Ovary (tissue), 7 donors: ENCODE measurements at regions not wholly inside any gene's neighbourhood (a gene's known extent, or its start where the extent isn't known, plus 50 kb on each side); places are given as distances from the start of the nearest gene placed in this dataset.

ENCODE experiments used
- DNase-seq, 5 donors: peaks; one replicate each; pipeline ENCODE4 v3.0.0-alpha.2; 2019 to 2020
- H3K27ac ChIP-seq, 2 donors: fragments of 200-600 bp; one replicate each; pipeline versions ENCODE4 v1.5.1 to v1.8.0; 2019 to 2022
- H3K27me3 ChIP-seq: fragments of 200-600 bp; one replicate; pipeline ENCODE4 v1.8.0; 2022
- H3K36me3 ChIP-seq: fragments of 200-600 bp; sonication (generic); one replicate; pipeline ENCODE4 v1.5.1; 2019
- H3K4me1 ChIP-seq: one replicate; pipeline ENCODE4 v1.8.1; 2013; ENCODE audit warnings: mild to moderate bottlenecking, moderate library complexity; ENCODE audit not compliant: insufficient read depth
- H3K4me3 ChIP-seq: fragments of 200-600 bp; sonication (generic); one replicate; pipeline ENCODE4 v1.5.1; 2017
- H3K9me3 ChIP-seq, 2 donors: fragments of 200-600 bp in 1 of 2; sonication (generic) in 1 of 2; one replicate each; pipeline versions ENCODE4 v1.5.1 to v1.8.1; 2013 to 2019; ENCODE audit warnings: mild to moderate bottlenecking in 1 of 2, moderate library complexity in 1 of 2
- EP300 ChIP-seq: sonication (generic); formaldehyde crosslinking; IDR thresholded peaks from one replicate; pipeline ENCODE4 v1.6.1; 2017; ENCODE audit warnings: antibody characterized with exemption
- POLR2A ChIP-seq: fragments of 450-650 bp; IDR thresholded peaks from one replicate; pipeline ENCODE4 v1.6.1; 2017; ENCODE audit warnings: antibody characterized with exemption, mild to moderate bottlenecking, moderate library complexity
- WGBS, 3 donors: extraction: QIAGEN DNeasy Blood & Tissue Kit in 1 of 3; methylation state at CpG; one replicate each; pipeline versions ENCODE4 v1.1.5 to v1.1.7; 2013 to 2017; 5-methylcytosine and 5-hydroxymethylcytosine counted together
- intact Hi-C, 4 donors: fragments of 100-400 bp; cut with DNase I; formaldehyde crosslinking; loops; one replicate each; pipeline versions ENCODE4 v1.11.0 to v1.15.1; 2022 to 2023
- TF ChIP-seq, protein P1 (sequence below), 3 donors: fragments of 450-650 bp in 2 of 3; fragments of 200-600 bp in 1 of 3; IDR thresholded peaks; one replicate each; pipeline versions ENCODE4 v1.5.1 to v1.8.0; 2016 to 2022; ENCODE audit warnings: antibody characterized with exemption in 3 of 3, mild to moderate bottlenecking in 1 of 3
- donor health status: DM: no; HTN: no; CAD: no; lungs with moderate emphysema.
- donor health status: DM: no; HTN: no; CAD: no.
- donor health status: Bipolar disorder and iron deficiency.
- donor health status: DM: no; HTN: no; CAD: no.
- donor health status: DM: yes; HTN: yes; CAD: no.

DNA sequence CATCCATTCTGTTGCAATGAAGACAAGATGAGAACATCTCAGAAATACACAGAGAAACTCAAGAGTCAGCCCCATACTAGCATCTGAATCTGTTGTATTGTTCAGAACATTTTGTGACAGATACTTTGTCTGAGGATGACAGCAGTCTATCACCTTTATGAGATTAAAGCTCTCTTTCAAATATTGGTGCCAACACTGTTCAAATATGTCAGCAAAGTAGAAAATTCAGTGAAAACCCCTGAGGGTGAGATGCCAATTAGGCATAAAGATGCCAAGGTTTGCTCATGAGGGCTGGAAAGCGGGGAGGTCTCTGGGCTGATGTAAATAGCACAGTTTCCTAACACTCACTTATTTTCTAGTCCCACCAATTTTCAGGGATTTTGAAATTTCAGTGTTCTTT, 1054.2 kb upstream of the CRIM1 start:
- Histone ChIP-seq H3K9me3 (no peaks in the 10 kb centered on the region), H3K4me3 (no peak overlapping the region), H3K27ac (no peak overlapping the region), H3K36me3 (no peaks in the 10 kb centered on the region), H3K4me1 (no peaks in the 10 kb centered on the region), H3K27me3 (no peaks in the 10 kb centered on the region)
- no peak for DNase-seq
- WGBS, 3 donors = 94 to 95% (median 94%) methylated on average over 1 of the region's 1 CpG
- intact Hi-C loops = no loop called here
- TF ChIP-seq, protein P1, sequence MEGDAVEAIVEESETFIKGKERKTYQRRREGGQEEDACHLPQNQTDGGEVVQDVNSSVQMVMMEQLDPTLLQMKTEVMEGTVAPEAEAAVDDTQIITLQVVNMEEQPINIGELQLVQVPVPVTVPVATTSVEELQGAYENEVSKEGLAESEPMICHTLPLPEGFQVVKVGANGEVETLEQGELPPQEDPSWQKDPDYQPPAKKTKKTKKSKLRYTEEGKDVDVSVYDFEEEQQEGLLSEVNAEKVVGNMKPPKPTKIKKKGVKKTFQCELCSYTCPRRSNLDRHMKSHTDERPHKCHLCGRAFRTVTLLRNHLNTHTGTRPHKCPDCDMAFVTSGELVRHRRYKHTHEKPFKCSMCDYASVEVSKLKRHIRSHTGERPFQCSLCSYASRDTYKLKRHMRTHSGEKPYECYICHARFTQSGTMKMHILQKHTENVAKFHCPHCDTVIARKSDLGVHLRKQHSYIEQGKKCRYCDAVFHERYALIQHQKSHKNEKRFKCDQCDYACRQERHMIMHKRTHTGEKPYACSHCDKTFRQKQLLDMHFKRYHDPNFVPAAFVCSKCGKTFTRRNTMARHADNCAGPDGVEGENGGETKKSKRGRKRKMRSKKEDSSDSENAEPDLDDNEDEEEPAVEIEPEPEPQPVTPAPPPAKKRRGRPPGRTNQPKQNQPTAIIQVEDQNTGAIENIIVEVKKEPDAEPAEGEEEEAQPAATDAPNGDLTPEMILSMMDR (IDR thresholded peaks at IDR 0.05) = no peak
- no peak for TF ChIP-seq EP300
- no peak for TF ChIP-seq POLR2A

DNA sequence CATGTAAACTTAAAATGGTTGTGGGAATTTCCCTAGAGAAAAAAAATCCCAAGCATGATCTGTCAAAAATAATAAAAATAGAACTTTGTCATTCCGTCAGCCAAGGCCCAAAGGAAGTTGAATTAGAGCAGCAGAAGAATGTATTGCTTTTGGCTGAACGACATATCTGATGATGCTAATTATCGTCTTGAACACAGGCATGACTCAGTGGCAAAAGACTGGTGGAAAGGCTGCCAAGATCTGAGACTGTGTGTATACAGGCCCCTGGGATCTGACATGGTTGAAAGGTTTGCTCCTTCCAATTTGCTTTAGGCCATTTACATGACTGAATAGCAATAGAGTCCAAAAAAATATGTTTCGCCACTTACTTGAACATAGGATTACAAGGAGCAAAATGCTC, 1057.1 kb upstream of the CRIM1 start:
- H3K4me3 ChIP-seq = no peak overlapping the region
- no peaks in the 10 kb centered on the region for H3K9me3 ChIP-seq
- H3K36me3 ChIP-seq = no peaks in the 10 kb centered on the region
- DNase-seq = no peak
- H3K27ac ChIP-seq = no peak overlapping the region
- TF ChIP-seq, protein P1 (IDR thresholded peaks at IDR 0.05) = no peak
- TF ChIP-seq POLR2A (no peak), EP300 (no peak)
- no peaks in the 10 kb centered on the region for H3K4me1 ChIP-seq
- intact Hi-C loops = no loop called here
- 60 to 66% (median 64%) methylated on average over 4 of the region's 4 CpGs for WGBS, 3 donors
- no peaks in the 10 kb centered on the region for H3K27me3 ChIP-seq

DNA sequence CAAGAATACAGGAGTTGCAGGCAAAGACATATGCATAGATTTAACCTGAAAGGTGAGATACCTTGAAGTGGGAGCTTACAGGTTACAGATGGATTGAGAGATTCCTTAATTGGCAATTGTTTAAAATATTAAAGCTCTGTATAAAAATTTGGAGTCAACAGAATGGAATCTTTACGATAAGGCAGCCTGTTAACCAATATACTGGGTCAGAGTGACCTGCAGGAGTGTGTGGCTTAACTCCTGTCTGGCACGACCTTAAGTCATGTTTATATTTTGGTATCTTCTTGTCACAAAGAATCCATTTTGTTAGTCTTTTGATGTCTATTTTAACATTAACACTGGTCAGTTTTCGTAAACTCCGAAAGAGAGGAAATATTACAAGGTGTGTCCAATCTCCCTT, 1058.2 kb upstream of the CRIM1 start:
- H3K4me1 ChIP-seq = no peaks in the 10 kb centered on the region
- H3K4me3 ChIP-seq = no peak overlapping the region
- no peaks in the 10 kb centered on the region for H3K27me3 ChIP-seq
- 31 to 48% (median 36%) methylated on average over 4 of the region's 4 CpGs for WGBS, 3 donors
- TF ChIP-seq EP300 (no peak), POLR2A (no peak)
- TF ChIP-seq, protein P1 (IDR thresholded peaks at IDR 0.05) = no peak
- no peak overlapping the region for H3K27ac ChIP-seq
- no peaks in the 10 kb centered on the region for H3K9me3 ChIP-seq
- H3K36me3 ChIP-seq = no peaks in the 10 kb centered on the region
- intact Hi-C loops = no loop called here
- no peak for DNase-seq

DNA sequence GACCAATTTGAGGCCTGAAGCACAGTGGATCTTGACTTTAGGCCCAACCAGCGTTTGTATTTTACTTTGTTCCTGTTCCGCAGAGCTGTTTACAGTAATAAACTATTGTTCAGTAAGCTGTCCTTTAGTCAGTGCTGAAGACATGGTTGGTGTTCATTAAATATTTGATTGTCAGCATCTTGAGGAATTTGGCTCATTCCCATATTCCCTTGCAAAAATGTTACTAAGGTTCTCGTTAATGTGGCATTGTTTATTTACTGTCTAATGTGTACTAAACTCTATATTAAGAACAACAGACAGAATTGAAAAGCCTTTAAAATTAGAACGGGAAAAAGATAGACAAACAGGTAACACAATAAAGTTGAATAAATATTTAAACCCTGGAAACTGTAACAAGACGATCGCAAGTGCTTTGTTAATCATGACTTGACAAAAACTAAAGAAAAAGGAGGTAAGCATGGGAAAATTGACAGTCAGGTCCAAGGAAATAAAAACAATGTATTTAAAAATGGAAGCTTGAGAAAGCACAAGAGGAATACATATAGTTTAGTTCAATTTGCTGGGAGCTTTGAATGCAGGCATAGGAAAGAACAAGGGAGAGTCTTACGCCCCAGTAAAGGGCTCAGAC, 1060.8 kb upstream of the CRIM1 start:
- Histone ChIP-seq H3K27me3 (no peaks in the 10 kb centered on the region), H3K9me3 (no peaks in the 10 kb centered on the region), H3K27ac (no peak overlapping the region), H3K4me1 (no peaks in the 10 kb centered on the region), H3K36me3 (no peaks in the 10 kb centered on the region), H3K4me3 (no peak overlapping the region)
- intact Hi-C loops = no loop called here
- WGBS, 3 donors = 71 to 83% (median 72%) methylated on average over 7 of the region's 7 CpGs
- DNase-seq = no peak
- TF ChIP-seq POLR2A = no peak
- no peak for TF ChIP-seq EP300
- TF ChIP-seq, protein P1 (IDR thresholded peaks at IDR 0.05) = no peak
